ENCODE measurements at regions not wholly inside any gene's neighbourhood (a gene's known extent, or its start where the extent isn't known, plus 50 kb on each side); places are given as distances from the start of the nearest gene placed in this dataset.

DNA sequence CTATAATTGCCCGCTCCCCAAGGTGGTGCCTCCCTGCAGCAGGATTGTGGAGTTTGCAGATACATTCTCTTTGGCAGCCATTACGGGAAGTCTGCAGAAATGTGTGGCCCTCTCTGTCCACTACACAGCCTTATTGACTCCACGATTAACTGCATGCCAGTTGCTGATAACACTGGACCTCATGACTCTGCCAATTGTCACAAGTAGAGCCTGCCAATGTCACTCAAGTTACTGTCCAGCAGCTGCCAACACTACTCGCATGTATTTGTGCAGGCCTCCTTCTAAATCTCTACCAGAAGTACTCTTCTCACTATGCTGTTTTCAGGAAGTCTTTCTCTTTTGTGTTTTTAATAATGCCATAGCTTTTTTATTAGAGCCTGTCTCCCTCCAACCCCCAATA is 128.8 kb downstream of the PPP1R3A start:
- TF ChIP-seq, protein P1, sequence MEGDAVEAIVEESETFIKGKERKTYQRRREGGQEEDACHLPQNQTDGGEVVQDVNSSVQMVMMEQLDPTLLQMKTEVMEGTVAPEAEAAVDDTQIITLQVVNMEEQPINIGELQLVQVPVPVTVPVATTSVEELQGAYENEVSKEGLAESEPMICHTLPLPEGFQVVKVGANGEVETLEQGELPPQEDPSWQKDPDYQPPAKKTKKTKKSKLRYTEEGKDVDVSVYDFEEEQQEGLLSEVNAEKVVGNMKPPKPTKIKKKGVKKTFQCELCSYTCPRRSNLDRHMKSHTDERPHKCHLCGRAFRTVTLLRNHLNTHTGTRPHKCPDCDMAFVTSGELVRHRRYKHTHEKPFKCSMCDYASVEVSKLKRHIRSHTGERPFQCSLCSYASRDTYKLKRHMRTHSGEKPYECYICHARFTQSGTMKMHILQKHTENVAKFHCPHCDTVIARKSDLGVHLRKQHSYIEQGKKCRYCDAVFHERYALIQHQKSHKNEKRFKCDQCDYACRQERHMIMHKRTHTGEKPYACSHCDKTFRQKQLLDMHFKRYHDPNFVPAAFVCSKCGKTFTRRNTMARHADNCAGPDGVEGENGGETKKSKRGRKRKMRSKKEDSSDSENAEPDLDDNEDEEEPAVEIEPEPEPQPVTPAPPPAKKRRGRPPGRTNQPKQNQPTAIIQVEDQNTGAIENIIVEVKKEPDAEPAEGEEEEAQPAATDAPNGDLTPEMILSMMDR (IDR thresholded peaks at IDR 0.05; ENCODE audit: borderline replicate concordance, extremely low read depth, insufficient read depth), result no peak
- intact Hi-C loops (cut with DNase I), result no loop called here
- Histone ChIP-seq H3K9me3 (ENCODE audit: control insufficient read depth in 2 of 3, insufficient read depth in 1 of 3, low read length in 3 of 3) (no peaks in the 10 kb centered on the region), H3K9ac (ENCODE audit: low read length in 3 of 3) (no peak overlapping the region), H3K27ac (ENCODE audit: low read depth in 2 of 2, low read length in 2 of 2) (no peak overlapping the region), H3K27me3 (ENCODE audit: control insufficient read depth, insufficient read depth, low read length) (no peaks in the 10 kb centered on the region), H3K4me1 (ENCODE audit: control insufficient read depth in 2 of 3, insufficient read depth in 2 of 3, low read depth in 1 of 3, low read length in 3 of 3) (no peaks in the 10 kb centered on the region), H3K36me3 (ENCODE audit: control insufficient read depth in 2 of 3, insufficient read depth in 3 of 3, low read length in 3 of 3) (no peaks in the 10 kb centered on the region), H3K4me3 (ENCODE audit: low read length in 3 of 3) (no peak overlapping the region)
- DNase-seq (no peak), FAIRE-seq (no peak)

DNA sequence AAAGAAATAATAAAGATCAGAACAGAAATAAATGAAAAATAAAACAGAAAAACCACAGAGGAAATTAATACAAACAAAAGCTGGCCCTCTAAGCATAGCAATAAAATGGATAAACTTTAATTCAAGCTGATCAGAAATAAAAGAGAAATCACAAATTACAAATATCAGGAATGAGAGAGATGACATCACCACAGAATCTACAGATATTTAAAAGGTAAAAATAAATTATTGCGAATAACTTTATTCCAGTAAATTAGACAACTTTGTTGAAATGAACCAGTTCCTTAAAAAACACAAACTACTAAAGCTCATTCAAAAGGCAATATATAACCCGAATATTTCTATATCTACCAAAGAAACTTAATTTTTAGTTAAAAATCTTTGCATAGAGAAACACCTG is 131.7 kb downstream of the PPP1R3A start:
- Histone ChIP-seq H3K27ac (ENCODE audit: low read depth in 2 of 2, low read length in 2 of 2) (no peak overlapping the region), H3K36me3 (ENCODE audit: control insufficient read depth in 2 of 3, insufficient read depth in 3 of 3, low read length in 3 of 3) (no peaks in the 10 kb centered on the region), H3K4me1 (ENCODE audit: control insufficient read depth in 2 of 3, insufficient read depth in 2 of 3, low read depth in 1 of 3, low read length in 3 of 3) (no peaks in the 10 kb centered on the region), H3K9me3 (ENCODE audit: control insufficient read depth in 2 of 3, insufficient read depth in 1 of 3, low read length in 3 of 3) (no peaks in the 10 kb centered on the region), H3K9ac (ENCODE audit: low read length in 3 of 3) (no peak overlapping the region), H3K4me3 (ENCODE audit: low read length in 3 of 3) (no peak overlapping the region), H3K27me3 (ENCODE audit: control insufficient read depth, insufficient read depth, low read length) (no peaks in the 10 kb centered on the region)
- TF ChIP-seq, protein P1 (IDR thresholded peaks at IDR 0.05; ENCODE audit: borderline replicate concordance, extremely low read depth, insufficient read depth), result no peak
- no peak for DNase-seq
- intact Hi-C loops (cut with DNase I), result no loop called here
- FAIRE-seq, result no peak

DNA sequence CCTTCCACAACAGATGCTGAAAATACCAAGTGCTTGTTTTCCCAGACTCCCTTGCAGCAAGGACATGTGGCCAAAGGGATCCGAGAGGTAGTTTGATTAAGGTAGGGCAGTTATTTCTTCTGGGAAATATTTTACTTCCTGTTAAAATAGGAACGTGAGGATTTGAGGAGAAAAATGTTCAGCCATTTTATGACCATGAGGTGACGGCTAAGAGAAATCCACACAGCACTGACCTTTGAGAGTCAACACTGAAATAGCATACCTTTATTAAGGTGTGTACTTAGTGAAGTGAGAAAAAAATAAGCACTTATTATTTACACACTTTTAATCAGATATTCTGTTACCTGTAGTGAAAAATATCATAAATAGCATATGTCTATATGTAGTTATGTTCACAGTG is 133.9 kb downstream of the PPP1R3A start:
- FAIRE-seq, result no peak
- Histone ChIP-seq H3K4me3 (ENCODE audit: low read length in 3 of 3) (no peak overlapping the region), H3K9me3 (ENCODE audit: control insufficient read depth in 2 of 3, insufficient read depth in 1 of 3, low read length in 3 of 3) (no peaks in the 10 kb centered on the region), H3K4me1 (ENCODE audit: control insufficient read depth in 2 of 3, insufficient read depth in 2 of 3, low read depth in 1 of 3, low read length in 3 of 3) (no peaks in the 10 kb centered on the region), H3K27me3 (ENCODE audit: control insufficient read depth, insufficient read depth, low read length) (no peaks in the 10 kb centered on the region), H3K27ac (ENCODE audit: low read depth in 2 of 2, low read length in 2 of 2) (no peak overlapping the region), H3K36me3 (ENCODE audit: control insufficient read depth in 2 of 3, insufficient read depth in 3 of 3, low read length in 3 of 3) (no peaks in the 10 kb centered on the region), H3K9ac (ENCODE audit: low read length in 3 of 3) (no peak overlapping the region)
- intact Hi-C loops (cut with DNase I), result no loop called here
- TF ChIP-seq, protein P1 (IDR thresholded peaks at IDR 0.05; ENCODE audit: borderline replicate concordance, extremely low read depth, insufficient read depth), result no peak
- no peak for DNase-seq

DNA sequence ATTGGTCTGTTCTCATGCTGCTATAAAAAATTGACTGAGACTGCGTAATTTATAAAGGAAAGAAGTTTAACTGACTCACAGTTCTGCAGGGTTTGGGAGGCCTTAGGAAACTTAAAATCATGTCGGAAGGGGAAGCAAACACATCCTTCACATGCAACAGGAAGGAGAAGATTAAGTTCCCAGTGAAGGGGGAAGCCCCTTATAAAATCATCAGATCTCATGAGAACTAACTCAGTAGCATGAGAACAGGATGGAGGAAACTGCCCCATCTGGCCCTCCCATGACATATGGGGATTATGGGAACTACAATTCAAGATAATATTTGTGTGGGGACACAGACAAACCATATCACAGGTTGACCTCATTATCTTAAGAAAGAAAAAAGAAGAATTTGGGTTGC is 134.5 kb downstream of the PPP1R3A start:
- FAIRE-seq, result no peak

More for the DNA sequence above, 134.5 kb downstream of the PPP1R3A start:
- intact Hi-C loops (cut with DNase I), result no loop called here
- TF ChIP-seq, protein P1 (IDR thresholded peaks at IDR 0.05; ENCODE audit: borderline replicate concordance, extremely low read depth, insufficient read depth), result no peak
- H3K4me3 ChIP-seq (ENCODE audit: low read length in 3 of 3), result no peak overlapping the region
- H3K9ac ChIP-seq (ENCODE audit: low read length in 3 of 3), result no peak overlapping the region
- H3K27me3 ChIP-seq (ENCODE audit: control insufficient read depth, insufficient read depth, low read length), result no peaks in the 10 kb centered on the region
- H3K9me3 ChIP-seq (ENCODE audit: control insufficient read depth in 2 of 3, insufficient read depth in 1 of 3, low read length in 3 of 3), result no peaks in the 10 kb centered on the region
- DNase-seq, result no peak
- no peaks in the 10 kb centered on the region for H3K36me3 ChIP-seq (ENCODE audit: control insufficient read depth in 2 of 3, insufficient read depth in 3 of 3, low read length in 3 of 3)
- no peak overlapping the region for H3K27ac ChIP-seq (ENCODE audit: low read depth in 2 of 2, low read length in 2 of 2)
- no peaks in the 10 kb centered on the region for H3K4me1 ChIP-seq (ENCODE audit: control insufficient read depth in 2 of 3, insufficient read depth in 2 of 3, low read depth in 1 of 3, low read length in 3 of 3)

Data from kidney (tissue), 13 donors.